ENCODE measurements at regions not wholly inside any gene's neighbourhood (a gene's known extent, or its start where the extent isn't known, plus 50 kb on each side); places are given as distances from the start of the nearest gene placed in this dataset.

DNA sequence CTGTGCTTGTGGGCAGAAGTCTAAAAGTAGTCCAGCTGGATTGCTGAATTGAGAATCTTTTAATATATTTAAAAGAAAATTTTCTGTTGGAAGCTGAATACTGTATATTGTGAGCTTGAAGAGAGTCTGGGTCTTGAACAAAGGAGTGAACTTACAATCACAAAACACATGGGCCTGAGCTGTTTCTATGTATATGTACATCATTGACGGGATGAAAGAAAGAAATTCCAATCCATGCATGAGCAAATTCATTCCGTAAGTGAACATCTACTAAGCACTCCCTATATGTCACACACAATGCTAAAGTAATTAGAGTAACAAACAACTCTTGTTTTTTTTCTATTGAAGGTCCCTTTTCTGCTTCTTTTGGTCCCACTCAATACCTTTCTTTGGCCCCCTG is 331.0 kb downstream of the HS3ST1 start:
- no peak for TF ChIP-seq JUND (IDR thresholded peaks at IDR 0.05)
- TF ChIP-seq, protein P1, sequence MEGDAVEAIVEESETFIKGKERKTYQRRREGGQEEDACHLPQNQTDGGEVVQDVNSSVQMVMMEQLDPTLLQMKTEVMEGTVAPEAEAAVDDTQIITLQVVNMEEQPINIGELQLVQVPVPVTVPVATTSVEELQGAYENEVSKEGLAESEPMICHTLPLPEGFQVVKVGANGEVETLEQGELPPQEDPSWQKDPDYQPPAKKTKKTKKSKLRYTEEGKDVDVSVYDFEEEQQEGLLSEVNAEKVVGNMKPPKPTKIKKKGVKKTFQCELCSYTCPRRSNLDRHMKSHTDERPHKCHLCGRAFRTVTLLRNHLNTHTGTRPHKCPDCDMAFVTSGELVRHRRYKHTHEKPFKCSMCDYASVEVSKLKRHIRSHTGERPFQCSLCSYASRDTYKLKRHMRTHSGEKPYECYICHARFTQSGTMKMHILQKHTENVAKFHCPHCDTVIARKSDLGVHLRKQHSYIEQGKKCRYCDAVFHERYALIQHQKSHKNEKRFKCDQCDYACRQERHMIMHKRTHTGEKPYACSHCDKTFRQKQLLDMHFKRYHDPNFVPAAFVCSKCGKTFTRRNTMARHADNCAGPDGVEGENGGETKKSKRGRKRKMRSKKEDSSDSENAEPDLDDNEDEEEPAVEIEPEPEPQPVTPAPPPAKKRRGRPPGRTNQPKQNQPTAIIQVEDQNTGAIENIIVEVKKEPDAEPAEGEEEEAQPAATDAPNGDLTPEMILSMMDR (IDR thresholded peaks at IDR 0.05; ENCODE audit: low read depth, low read length, missing input control): no peak
- TF ChIP-seq, protein P2, sequence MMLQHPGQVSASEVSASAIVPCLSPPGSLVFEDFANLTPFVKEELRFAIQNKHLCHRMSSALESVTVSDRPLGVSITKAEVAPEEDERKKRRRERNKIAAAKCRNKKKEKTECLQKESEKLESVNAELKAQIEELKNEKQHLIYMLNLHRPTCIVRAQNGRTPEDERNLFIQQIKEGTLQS (IDR thresholded peaks at IDR 0.05): no peak
- no peak for TF ChIP-seq SP1 (IDR thresholded peaks at IDR 0.05)
- TF ChIP-seq, protein P3, sequence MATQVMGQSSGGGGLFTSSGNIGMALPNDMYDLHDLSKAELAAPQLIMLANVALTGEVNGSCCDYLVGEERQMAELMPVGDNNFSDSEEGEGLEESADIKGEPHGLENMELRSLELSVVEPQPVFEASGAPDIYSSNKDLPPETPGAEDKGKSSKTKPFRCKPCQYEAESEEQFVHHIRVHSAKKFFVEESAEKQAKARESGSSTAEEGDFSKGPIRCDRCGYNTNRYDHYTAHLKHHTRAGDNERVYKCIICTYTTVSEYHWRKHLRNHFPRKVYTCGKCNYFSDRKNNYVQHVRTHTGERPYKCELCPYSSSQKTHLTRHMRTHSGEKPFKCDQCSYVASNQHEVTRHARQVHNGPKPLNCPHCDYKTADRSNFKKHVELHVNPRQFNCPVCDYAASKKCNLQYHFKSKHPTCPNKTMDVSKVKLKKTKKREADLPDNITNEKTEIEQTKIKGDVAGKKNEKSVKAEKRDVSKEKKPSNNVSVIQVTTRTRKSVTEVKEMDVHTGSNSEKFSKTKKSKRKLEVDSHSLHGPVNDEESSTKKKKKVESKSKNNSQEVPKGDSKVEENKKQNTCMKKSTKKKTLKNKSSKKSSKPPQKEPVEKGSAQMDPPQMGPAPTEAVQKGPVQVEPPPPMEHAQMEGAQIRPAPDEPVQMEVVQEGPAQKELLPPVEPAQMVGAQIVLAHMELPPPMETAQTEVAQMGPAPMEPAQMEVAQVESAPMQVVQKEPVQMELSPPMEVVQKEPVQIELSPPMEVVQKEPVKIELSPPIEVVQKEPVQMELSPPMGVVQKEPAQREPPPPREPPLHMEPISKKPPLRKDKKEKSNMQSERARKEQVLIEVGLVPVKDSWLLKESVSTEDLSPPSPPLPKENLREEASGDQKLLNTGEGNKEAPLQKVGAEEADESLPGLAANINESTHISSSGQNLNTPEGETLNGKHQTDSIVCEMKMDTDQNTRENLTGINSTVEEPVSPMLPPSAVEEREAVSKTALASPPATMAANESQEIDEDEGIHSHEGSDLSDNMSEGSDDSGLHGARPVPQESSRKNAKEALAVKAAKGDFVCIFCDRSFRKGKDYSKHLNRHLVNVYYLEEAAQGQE (IDR thresholded peaks at IDR 0.05): no peak
- TF ChIP-seq YY1 (IDR thresholded peaks at IDR 0.05): no peak
- no peak for TF ChIP-seq TAF1 (conservative IDR thresholded peaks at IDR 0.05)
- TF ChIP-seq RXRA (IDR thresholded peaks at IDR 0.05): no peak
- TF ChIP-seq HNF4G (IDR thresholded peaks at IDR 0.05): no peak
- TF ChIP-seq, protein P4, sequence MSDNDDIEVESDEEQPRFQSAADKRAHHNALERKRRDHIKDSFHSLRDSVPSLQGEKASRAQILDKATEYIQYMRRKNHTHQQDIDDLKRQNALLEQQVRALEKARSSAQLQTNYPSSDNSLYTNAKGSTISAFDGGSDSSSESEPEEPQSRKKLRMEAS (IDR thresholded peaks at IDR 0.05): no peak

Data from liver (tissue), 3 donors.